ENCODE measurements at regions not wholly inside any gene's neighbourhood (a gene's known extent, or its start where the extent isn't known, plus 50 kb on each side); places are given as distances from the start of the nearest gene placed in this dataset.

- H3K36me3 ChIP-seq (ENCODE audit: insufficient read depth, low read length) = no peaks in the 10 kb centered on the region
- peaks cover 52% of the 10 kb centered on the region for H3K4me1 ChIP-seq (ENCODE audit: control insufficient read depth, insufficient read depth, low read length, unreplicated experiment)
- H2AFZ ChIP-seq (ENCODE audit: low read length, unreplicated experiment) = peak overlapping the region; percentile 33
- no peaks in the 10 kb centered on the region for H3K79me2 ChIP-seq (ENCODE audit: control insufficient read depth, insufficient read depth, low read length, unreplicated experiment)
- H3K27ac ChIP-seq (ENCODE audit: low read depth, low read length) = peak overlapping the region; percentile 97
- peak overlapping the region; percentile 38 for H3K4me3 ChIP-seq (ENCODE audit: low read depth, low read length)
- H3K27me3 ChIP-seq (ENCODE audit: insufficient read depth, low read length) = no peaks in the 10 kb centered on the region
Measured at GRCh38 chr10:29949411-29950011, 109.9 kb downstream of the JCAD start.

- no peaks in the 10 kb centered on the region for H3K79me2 ChIP-seq (ENCODE audit: control insufficient read depth, insufficient read depth, low read length, unreplicated experiment)
- H3K4me1 ChIP-seq (ENCODE audit: control insufficient read depth, insufficient read depth, low read length, unreplicated experiment) = peaks cover 52% of the 10 kb centered on the region
- peak overlapping the region; percentile 38 for H3K4me3 ChIP-seq (ENCODE audit: low read depth, low read length)
- no peaks in the 10 kb centered on the region for H3K36me3 ChIP-seq (ENCODE audit: insufficient read depth, low read length)
- H3K27ac ChIP-seq (ENCODE audit: low read depth, low read length) = peak overlapping the region; percentile 97
- peak overlapping the region; percentile 33 for H2AFZ ChIP-seq (ENCODE audit: low read length, unreplicated experiment)
- no peaks in the 10 kb centered on the region for H3K27me3 ChIP-seq (ENCODE audit: insufficient read depth, low read length)
Measured at GRCh38 chr10:29948881-29949355, 110.5 kb downstream of the JCAD start.

GRCh38 chr10:29947701-29948060 lies 111.7 kb downstream of the JCAD start:
- Histone ChIP-seq H3K27me3 (ENCODE audit: insufficient read depth, low read length) (no peaks in the 10 kb centered on the region), H3K79me2 (ENCODE audit: control insufficient read depth, insufficient read depth, low read length, unreplicated experiment) (no peaks in the 10 kb centered on the region), H2AFZ (ENCODE audit: low read length, unreplicated experiment) (no peak overlapping the region), H3K4me1 (ENCODE audit: control insufficient read depth, insufficient read depth, low read length, unreplicated experiment) (peaks cover 52% of the 10 kb centered on the region), H3K27ac (ENCODE audit: low read depth, low read length) (peak overlapping the region; percentile 97), H3K4me3 (ENCODE audit: low read depth, low read length) (peak overlapping the region; percentile 14; the same call in 1 of the 2 replicates), H3K36me3 (ENCODE audit: insufficient read depth, low read length) (no peaks in the 10 kb centered on the region)

- Histone ChIP-seq H3K79me2 (ENCODE audit: control insufficient read depth, insufficient read depth, low read length, unreplicated experiment) (no peaks in the 10 kb centered on the region), H3K27ac (ENCODE audit: low read depth, low read length) (peak overlapping the region; percentile 97), H3K27me3 (ENCODE audit: insufficient read depth, low read length) (no peaks in the 10 kb centered on the region), H3K4me1 (ENCODE audit: control insufficient read depth, insufficient read depth, low read length, unreplicated experiment) (peaks cover 52% of the 10 kb centered on the region), H3K36me3 (ENCODE audit: insufficient read depth, low read length) (no peaks in the 10 kb centered on the region), H3K4me3 (ENCODE audit: low read depth, low read length) (peak overlapping the region; percentile 14; the same call in 1 of the 2 replicates), H2AFZ (ENCODE audit: low read length, unreplicated experiment) (peak overlapping the region; percentile 7)
Measured at GRCh38 chr10:29946953-29947700, 112.3 kb downstream of the JCAD start.

GRCh38 chr10:29946614-29946952 lies 112.8 kb downstream of the JCAD start:
- Histone ChIP-seq H3K4me1 (ENCODE audit: control insufficient read depth, insufficient read depth, low read length, unreplicated experiment) (peaks cover 47% of the 10 kb centered on the region), H3K27ac (ENCODE audit: low read depth, low read length) (peak overlapping the region; percentile 97), H2AFZ (ENCODE audit: low read length, unreplicated experiment) (peak overlapping the region; percentile 7), H3K36me3 (ENCODE audit: insufficient read depth, low read length) (no peaks in the 10 kb centered on the region), H3K27me3 (ENCODE audit: insufficient read depth, low read length) (no peaks in the 10 kb centered on the region), H3K79me2 (ENCODE audit: control insufficient read depth, insufficient read depth, low read length, unreplicated experiment) (no peaks in the 10 kb centered on the region), H3K4me3 (ENCODE audit: low read depth, low read length) (no peak overlapping the region)

- no peaks in the 10 kb centered on the region for H3K36me3 ChIP-seq (ENCODE audit: insufficient read depth, low read length)
- H3K4me1 ChIP-seq (ENCODE audit: control insufficient read depth, insufficient read depth, low read length, unreplicated experiment) = peaks cover 2% of the 10 kb centered on the region
- H3K4me3 ChIP-seq (ENCODE audit: low read depth, low read length) = no peak overlapping the region
- no peaks in the 10 kb centered on the region for H3K27me3 ChIP-seq (ENCODE audit: insufficient read depth, low read length)
- no peak overlapping the region for H2AFZ ChIP-seq (ENCODE audit: low read length, unreplicated experiment)
- no peak overlapping the region for H3K27ac ChIP-seq (ENCODE audit: low read depth, low read length)
- no peaks in the 10 kb centered on the region for H3K79me2 ChIP-seq (ENCODE audit: control insufficient read depth, insufficient read depth, low read length, unreplicated experiment)
Measured at GRCh38 chr10:29941476-29941875, 117.9 kb downstream of the JCAD start.

GRCh38 chr10:29932991-29933390 lies 126.4 kb downstream of the JCAD start:
- Histone ChIP-seq H3K27ac (ENCODE audit: low read depth, low read length) (no peak overlapping the region), H2AFZ (ENCODE audit: low read length, unreplicated experiment) (no peak overlapping the region), H3K27me3 (ENCODE audit: insufficient read depth, low read length) (no peaks in the 10 kb centered on the region), H3K4me3 (ENCODE audit: low read depth, low read length) (no peak overlapping the region), H3K4me1 (ENCODE audit: control insufficient read depth, insufficient read depth, low read length, unreplicated experiment) (no peaks in the 10 kb centered on the region), H3K36me3 (ENCODE audit: insufficient read depth, low read length) (no peaks in the 10 kb centered on the region), H3K79me2 (ENCODE audit: control insufficient read depth, insufficient read depth, low read length, unreplicated experiment) (no peaks in the 10 kb centered on the region)

GRCh38 chr10:29931833-29932232 lies 127.6 kb downstream of the JCAD start:
- H3K27ac ChIP-seq (ENCODE audit: low read depth, low read length) = no peak overlapping the region
- H3K79me2 ChIP-seq (ENCODE audit: control insufficient read depth, insufficient read depth, low read length, unreplicated experiment) = no peaks in the 10 kb centered on the region
- H3K27me3 ChIP-seq (ENCODE audit: insufficient read depth, low read length) = no peaks in the 10 kb centered on the region
- H2AFZ ChIP-seq (ENCODE audit: low read length, unreplicated experiment) = no peak overlapping the region
- no peak overlapping the region for H3K4me3 ChIP-seq (ENCODE audit: low read depth, low read length)
- no peaks in the 10 kb centered on the region for H3K4me1 ChIP-seq (ENCODE audit: control insufficient read depth, insufficient read depth, low read length, unreplicated experiment)
- no peaks in the 10 kb centered on the region for H3K36me3 ChIP-seq (ENCODE audit: insufficient read depth, low read length)

GRCh38 chr10:29929006-29929405 lies 130.4 kb downstream of the JCAD start:
- H3K27ac ChIP-seq (ENCODE audit: low read depth, low read length) = no peak overlapping the region
- no peak overlapping the region for H2AFZ ChIP-seq (ENCODE audit: low read length, unreplicated experiment)
- no peaks in the 10 kb centered on the region for H3K36me3 ChIP-seq (ENCODE audit: insufficient read depth, low read length)
- no peaks in the 10 kb centered on the region for H3K4me1 ChIP-seq (ENCODE audit: control insufficient read depth, insufficient read depth, low read length, unreplicated experiment)
- no peaks in the 10 kb centered on the region for H3K79me2 ChIP-seq (ENCODE audit: control insufficient read depth, insufficient read depth, low read length, unreplicated experiment)
- H3K4me3 ChIP-seq (ENCODE audit: low read depth, low read length) = no peak overlapping the region
- no peaks in the 10 kb centered on the region for H3K27me3 ChIP-seq (ENCODE audit: insufficient read depth, low read length)

- H3K79me2 ChIP-seq (ENCODE audit: control insufficient read depth, insufficient read depth, low read length, unreplicated experiment) = no peaks in the 10 kb centered on the region
Measured at GRCh38 chr10:29926693-29927048, 132.7 kb downstream of the JCAD start.

More at GRCh38 chr10:29926693-29927048, 132.7 kb downstream of the JCAD start:
- no peaks in the 10 kb centered on the region for H3K4me1 ChIP-seq (ENCODE audit: control insufficient read depth, insufficient read depth, low read length, unreplicated experiment)
- H3K36me3 ChIP-seq (ENCODE audit: insufficient read depth, low read length) = no peaks in the 10 kb centered on the region
- H3K27ac ChIP-seq (ENCODE audit: low read depth, low read length) = no peak overlapping the region
- H3K4me3 ChIP-seq (ENCODE audit: low read depth, low read length) = no peak overlapping the region
- H3K27me3 ChIP-seq (ENCODE audit: insufficient read depth, low read length) = no peaks in the 10 kb centered on the region
- no peak overlapping the region for H2AFZ ChIP-seq (ENCODE audit: low read length, unreplicated experiment)

Data from ACC112 (cell line).